ENCODE measurements at regions not wholly inside any gene's neighbourhood (a gene's known extent, or its start where the extent isn't known, plus 50 kb on each side); places are given as distances from the start of the nearest gene placed in this dataset.

DNA sequence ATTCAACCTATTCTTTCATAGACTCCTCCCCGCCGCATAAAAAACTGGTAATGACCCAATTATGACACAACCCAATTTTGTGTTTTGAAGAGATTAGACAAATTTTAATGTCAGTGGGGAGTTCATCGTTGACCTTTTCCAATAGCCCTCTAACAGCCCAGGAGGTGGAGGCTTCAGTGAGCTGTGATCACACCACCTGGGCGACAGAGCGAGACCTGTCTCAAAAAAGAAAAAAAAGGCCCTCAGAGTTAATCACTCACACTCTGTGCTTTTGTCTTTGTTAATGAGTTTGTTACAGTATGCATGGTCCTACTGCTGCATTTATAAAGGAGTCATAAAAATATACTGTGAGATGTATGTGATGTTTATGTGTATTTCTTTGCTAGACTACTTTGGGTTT is 510.6 kb downstream of the CPS1 start:
- DNase-seq (ENCODE audit: low spot score) = no peak

DNA sequence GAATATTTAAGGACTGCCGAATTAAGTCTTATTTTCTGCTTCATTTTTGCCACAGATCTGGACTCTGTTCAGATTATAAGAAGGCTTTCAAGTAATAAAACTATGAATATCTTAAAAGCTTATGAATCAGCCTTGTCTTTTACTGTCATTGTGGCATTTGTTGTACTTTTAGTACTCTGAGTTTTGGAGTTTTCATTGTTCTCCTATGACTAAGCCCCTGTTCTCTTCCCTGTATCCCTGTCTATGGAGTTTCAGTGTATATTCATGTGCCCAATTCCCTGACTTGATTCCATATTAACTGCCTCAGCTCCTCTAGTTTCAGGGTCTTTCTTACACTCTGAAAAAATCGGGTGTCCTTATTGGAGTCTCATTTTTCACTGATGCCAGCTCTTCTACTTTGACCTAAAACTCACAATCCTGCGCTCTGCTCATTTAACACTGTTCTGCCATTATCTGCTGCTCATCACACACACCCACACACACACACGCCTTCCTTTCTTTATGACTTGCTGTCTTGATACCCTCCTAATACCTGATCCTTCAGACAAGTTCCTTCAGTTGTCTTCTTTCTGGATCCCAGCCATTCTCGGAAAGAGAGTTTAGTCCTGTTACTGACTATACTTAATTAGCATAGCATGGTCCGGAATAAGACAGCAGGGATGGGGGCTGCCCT is 511.8 kb downstream of the CPS1 start:
- DNase-seq (ENCODE audit: low spot score) = no peak

DNA sequence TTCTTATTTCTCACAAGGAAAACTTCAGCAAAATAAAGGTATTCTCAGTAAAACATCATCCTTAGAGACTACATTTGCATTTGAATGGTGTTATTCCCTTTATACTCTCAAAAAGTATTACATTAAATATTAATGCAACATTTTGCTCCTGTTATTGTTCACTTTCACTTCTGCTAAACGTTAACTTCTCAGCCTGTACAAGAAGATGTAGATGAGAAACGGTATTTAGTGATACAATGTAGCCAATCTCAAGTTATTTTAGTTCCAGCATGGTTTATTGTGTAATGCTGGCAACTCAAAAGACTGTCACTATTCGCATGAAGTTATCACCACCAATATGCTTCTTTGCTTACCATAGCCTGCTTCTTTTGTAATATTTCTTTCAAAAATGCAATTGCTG is 514.1 kb downstream of the CPS1 start:
- DNase-seq (ENCODE audit: low spot score) = no peak

DNA sequence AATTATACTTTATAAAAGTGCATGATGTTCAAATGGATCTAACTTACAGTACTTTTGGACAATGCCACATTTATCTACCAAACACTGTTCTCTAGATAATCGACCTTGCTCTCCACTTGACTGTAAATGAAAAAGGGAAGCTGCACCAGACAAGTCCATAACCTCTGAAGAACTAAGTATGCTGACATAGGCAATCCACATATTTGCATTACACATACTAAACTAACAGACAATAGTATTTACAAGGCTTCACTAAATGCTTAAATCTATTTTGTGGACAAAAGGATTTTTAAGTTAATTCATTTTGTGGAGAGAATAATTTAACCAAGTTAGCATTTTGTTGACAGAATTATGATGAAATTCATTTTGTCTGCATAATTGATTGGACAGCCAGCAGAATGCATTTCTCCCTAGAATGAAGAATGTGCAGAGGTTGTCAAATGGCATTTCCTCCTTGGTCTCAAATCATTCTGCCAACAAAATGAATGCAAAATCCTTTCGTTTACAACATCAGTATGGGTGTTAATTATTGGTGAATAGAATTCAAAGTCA is 520.9 kb downstream of the CPS1 start:
- DNase-seq (ENCODE audit: low spot score) = no peak

DNA sequence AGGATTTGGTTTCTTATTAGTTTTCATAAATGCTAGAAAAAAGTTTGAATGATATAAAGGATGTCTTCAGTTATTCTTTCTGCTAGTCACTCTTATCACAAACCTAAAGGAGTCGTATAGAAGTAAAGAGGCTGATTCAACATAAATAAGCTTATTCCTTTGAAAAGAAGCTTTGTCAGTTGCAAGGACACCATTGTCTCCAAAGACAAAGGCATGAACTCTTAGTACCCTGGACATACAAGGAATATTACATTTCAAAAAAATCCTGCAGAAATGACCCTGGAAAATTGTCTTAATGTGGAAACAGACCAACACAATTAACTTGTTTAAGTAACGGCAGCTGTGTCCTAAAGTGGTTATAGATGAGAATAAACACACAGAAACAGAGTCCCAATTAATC is 528.0 kb downstream of the CPS1 start:
- DNase-seq (ENCODE audit: low spot score) = no peak

DNA sequence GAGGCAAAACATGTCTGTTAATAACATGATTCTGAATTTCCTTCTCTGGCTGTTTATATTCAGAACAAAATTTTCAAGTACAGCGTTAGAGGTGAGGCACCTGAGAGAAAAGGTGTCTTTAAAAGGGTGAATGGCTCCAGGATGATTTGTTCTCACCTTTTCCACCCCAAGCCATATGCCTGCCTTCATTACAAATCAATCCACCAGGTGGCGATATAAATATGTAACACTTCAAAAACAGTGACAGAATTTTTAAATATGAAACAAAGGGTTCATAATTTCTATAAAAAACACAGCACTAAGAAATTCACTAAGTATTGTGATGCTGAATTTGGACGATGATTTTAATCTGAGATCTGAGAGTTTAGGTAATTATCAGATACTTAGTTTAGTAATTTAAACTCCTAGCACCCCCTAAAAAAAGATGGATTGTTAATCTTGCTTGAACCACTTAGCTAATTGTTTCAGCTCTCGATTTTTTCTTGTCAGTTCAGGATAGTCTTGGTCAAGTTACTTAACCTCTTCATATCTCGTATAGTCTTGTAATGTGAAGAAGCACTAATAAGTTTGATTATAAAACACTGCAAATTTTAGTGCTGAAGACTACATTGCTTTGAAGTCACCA is 528.8 kb downstream of the CPS1 start:
- DNase-seq (ENCODE audit: low spot score) = peak; percentile 28

DNA sequence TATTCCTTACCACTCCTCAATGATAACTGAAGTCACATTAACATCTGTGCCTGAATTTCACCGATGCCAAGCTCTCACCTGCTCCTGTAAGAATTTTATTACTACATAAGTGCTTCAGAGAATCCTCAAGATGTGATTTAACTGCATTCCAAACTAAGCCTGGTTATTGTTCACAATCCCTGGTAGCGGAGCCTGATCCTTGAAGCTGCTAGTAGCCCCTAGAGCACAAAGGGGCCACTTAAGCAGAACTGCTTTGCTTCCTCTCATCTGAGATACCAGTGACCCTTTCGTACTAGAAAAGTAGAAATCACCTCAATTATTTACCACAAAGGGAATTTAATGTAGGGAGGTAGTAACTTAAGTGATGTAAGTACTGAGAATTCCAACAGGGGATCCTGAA is 529.6 kb downstream of the CPS1 start:
- no peak for DNase-seq (ENCODE audit: low spot score)

DNA sequence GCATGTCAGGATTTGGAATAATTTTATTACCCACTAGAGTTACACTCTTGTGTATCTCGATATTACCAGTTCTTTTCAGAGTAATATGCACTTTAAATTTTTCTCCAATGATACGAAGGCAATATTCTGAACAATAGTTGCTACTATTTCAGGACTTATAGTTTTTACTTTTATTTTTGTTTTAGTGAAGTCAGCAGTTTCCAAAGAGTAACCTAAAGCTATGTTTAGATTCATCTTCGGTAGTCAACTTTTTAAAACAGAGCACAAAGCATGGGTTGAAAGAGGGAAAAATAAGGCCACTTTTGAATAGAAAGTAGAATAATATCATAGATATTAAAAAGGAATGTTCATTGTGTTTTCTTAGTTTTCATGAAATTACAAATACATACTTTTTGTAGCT is 532.7 kb downstream of the CPS1 start:
- no peak for DNase-seq (ENCODE audit: low spot score)

DNA sequence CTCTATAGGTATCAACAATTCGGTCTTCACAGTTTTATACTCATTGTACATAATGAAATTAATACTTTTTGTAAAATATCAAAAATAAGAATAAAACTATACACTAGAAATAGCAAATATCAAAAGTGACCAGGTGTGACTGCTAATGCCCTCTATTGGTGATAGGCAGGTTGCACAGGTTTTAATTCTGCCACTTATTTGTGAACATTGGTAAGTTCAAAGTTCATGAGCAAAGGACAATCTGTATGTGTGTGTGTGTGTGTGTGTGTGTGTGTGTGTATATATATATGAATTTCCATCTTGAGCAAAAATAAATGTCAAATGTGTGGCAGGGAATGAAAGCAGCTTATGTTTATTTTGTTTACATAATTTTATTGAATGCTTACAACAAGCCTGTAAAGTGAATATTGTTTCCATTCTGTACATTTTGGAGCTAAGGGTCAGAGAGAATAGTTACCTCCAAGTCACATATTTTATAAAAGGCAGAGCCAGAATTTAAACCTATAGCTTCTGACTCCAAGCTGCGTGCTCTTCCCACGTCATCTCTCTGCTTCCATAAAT is 537.4 kb downstream of the CPS1 start:
- peak; percentile 17 for DNase-seq (ENCODE audit: low spot score)

DNA sequence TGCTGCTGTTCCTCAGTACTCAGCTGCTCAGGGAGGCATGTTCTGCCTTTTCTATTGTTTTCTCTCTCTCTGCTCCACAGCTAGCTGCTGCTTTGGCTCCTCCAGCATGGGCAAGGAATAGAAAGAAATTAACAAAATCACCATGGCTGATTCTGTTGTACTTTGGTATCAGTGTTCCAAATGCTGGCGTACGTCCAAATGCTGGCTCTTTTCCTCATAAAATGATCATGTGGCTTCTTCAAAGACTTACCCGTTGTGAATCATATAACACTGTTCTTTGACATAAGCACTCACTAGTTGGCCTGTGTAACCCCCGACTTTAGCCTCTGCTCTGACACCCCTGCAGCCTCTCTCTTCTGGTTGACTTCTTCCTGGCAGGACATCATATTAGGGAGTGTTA is 547.6 kb downstream of the CPS1 start:
- DNase-seq (ENCODE audit: low spot score) = peak; percentile 21

DNA sequence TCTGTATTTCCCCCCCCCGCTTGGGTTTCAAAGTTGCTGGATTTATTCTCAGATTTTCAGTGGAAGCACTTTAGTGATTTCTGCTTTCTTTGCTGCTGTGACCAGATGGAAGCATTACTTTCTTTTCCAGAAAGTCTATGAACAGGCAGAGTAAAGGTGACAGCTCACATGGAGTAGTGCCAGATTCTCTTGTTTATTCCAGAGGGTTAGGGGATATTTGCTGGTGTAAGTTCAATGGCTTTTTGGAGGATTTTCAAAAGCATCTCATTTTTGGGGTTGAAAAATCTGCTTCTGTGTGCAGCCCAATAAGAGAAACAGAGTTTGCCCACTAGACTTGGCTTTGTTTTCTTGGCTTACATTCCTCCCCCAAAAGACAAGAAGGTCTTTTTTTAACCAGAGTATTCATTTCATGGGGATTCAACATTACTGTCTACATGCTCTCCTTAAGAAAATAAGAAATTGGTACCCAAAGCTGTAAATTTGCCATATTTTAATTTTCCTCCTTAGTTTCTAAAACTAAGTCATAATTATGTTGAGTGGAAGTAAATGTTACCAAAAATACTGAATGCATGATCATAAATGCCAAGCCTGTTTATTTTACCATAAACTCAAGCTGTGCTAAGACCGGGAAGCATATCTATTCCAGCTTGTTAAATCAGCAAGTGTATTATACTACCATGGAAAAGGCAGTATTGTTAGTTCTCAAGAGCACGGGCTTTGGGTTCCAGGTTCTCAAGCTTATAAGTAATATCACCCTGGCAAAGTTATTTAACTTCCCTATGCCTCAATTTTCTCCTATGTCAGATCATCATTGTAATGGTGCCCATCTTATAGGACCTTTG is 557.2 kb downstream of the CPS1 start:
- DNase-seq (ENCODE audit: low spot score) = no peak

DNA sequence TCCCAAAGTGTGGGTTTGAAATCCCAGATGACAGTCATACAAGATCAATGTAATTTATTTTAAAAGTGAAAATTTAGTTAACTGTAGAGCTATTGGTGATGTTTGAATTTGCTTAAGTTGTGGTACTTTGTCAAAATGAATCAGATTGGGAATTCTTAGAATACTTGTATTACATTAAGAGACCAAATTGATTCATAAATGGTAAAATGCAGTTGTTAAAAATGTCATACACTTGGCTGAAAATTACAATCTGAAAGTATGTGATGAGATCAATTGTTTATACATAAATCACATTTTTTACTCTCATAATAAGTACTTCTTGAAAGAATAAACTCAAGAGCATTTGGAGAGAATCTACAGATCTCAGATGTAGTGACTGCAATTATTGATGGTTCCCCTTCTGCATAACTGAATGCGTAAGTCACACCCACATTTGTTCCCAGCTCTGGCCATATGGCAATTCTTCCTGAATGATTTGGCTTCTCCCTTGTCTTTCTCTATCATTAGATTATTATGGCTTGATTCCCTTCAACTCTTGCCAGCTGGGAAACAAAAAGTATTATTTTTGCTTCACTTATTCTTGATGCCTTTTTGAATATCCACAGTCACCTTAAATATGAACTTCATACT is 558.5 kb downstream of the CPS1 start:
- no peak for DNase-seq (ENCODE audit: low spot score)

DNA sequence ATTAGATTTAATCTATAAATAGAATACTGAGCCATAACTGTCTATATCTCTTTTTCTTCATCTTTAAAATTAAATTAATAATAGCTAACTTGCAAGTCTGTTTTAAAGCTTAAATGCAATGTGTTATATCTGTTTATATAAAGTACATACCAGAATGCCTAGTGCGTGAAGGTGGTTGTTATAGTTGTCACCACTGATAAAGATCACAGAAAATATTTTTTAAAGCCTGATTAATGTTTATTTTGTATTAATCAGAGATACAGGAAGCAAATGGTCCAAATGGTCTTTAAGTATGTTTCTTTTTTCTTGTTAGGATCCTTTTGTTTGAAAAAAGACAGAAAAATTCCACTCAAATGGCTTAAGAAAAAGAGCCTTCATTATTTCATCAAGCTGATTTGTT is 560.6 kb downstream of the CPS1 start:
- no peak for DNase-seq (ENCODE audit: low spot score)

DNA sequence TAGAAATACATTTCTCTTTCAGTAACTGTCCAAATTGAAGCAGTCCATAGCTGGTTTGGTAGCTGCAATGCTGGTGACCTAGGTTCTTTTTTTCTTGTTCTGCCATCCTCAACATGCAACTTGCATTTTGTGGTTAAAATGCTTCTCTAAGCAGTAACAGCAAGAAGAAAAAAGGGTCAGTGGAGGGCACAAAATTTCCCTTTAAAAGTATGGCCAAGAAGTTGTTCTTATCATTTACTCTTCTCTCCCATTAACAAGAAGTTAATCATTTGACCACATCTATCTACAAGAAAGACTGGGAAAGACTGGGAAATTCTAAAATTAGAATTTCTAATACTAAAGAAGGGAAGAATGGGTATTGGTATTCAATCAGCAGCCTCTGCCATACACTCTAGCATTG is 569.9 kb downstream of the CPS1 start:
- no peak for DNase-seq (ENCODE audit: low spot score)

DNA sequence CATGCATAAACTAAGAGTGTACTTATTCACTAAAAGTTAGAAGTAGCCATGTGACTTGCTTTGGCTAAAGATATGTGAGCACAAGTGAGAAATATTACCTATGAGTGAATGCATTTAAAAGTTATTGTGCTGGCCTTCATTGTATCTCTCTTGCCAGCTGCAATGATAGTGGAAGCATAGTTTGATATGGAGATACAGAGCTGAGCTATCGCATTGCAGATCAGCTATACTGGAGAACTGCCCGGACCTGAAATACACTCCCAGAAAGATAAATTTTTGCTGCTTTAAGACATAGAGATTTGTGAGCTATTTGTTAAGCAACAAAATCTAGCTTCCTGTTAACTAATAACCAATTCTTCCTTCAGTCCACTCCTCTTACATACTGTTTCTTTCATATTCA is 571.1 kb downstream of the CPS1 start:
- DNase-seq (ENCODE audit: low spot score) = no peak

DNA sequence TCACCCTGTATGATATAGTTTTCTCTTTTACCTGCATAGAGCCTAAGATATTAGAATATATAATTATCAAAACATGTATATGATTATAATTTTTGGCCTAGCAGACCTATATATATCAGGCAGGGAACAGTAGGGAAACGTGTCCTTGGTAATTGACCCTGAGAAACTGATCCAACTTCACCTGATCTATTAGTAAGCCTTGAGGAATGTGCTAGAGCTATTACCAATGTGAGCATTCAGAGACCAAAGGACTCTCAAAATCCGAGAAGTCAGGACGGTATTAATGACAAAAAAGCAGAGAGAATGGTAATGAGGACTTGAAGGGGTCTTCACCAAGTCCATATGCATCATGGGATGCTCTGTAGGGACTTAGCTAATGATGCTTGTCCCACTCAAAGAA is 571.9 kb downstream of the CPS1 start:
- DNase-seq (ENCODE audit: low spot score) = no peak

DNA sequence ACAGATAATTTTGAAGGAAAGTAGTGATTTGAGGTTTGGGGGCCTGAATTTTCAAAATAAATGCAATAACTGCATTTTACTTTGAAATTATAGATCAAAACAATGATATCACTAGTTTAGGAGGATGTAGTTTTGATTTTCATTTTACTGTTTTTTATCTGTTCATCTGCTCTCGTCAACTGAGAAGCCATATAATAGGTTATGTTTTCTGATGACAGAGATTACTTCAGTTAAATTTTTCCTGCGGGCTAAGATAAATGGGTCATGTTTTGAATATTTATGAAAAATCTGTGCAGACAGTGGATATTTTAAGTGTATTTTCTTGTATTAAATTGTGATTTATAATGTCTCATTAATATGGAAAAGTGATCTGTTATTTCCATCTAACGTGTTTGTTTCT is 573.4 kb downstream of the CPS1 start:
- DNase-seq (ENCODE audit: low spot score) = no peak

DNA sequence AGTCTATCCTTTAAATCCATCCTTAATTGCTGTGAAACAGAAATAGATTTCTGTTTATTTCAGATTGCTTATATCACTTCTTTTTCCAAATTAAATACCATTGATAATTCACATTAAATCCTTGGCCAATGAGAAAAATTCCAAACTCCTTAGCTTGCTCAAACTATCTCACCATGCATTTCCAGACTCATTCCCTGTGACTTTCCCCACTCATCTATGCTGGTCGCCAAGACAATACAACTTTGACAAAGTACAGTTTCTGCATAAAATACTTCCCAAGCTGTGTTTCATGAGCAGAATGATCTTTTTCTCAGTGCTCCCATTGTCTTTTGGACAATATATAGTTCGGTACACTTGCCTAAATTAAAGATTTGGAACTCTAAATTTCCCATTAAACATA is 575.6 kb downstream of the CPS1 start:
- DNase-seq (ENCODE audit: low spot score) = no peak

DNA sequence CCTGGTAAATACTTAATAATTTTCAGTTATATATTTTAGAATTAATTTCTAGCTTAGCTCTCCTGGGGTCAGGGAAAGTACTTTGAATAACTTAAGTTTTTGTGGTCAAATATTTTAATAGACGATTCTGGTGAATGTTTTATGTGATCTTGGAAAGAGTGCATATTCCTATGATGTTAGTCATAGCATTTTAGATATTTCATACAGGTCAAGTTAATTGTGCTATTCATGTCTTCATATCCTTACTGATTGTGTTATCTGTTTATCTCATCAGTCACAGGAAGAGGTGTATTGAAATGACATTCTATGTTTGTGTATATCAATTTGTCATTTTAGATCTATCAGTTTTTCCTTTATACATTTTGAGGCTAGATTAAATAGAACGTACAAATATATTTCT is 576.2 kb downstream of the CPS1 start:
- DNase-seq (ENCODE audit: low spot score) = no peak

DNA sequence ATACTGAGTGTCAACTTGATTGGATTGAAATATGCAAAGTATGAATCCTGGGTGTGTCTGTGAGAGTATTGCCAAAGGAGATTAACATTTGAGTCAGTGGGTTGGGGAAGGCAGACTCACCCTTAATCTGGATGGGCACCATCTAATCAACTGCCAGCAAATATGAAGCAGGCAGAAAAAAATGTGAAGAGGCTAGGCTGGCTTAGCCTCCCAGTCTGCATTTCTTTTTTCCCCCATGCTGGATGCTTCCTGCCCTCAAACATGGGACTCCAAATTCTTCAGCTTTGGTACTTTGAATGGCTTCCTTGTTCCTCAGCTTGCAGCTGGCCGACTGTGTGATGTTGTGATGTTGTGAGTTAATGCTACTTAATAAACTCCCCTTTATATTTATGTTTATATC is 577.4 kb downstream of the CPS1 start:
- DNase-seq (ENCODE audit: low spot score) = no peak

DNA sequence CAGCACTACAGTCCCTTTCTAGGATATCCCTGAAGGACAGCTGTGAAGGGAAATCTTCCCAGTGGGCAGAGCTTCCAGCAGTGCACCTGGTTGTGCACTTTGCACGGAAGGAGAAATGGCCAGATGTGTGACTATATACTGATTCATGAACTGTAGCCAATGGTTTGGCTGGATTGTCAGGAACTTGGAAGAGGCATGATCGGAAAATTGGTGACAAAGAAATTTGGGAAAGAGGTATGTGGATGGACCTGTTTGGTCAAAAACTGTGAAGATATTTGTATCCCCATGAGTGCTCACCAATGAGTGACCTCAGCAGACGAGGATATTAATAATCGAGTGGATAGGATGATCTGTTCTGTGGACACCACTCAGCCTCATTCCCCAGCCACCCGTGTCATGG is 582.2 kb downstream of the CPS1 start:
- DNase-seq (ENCODE audit: low spot score) = no peak

DNA sequence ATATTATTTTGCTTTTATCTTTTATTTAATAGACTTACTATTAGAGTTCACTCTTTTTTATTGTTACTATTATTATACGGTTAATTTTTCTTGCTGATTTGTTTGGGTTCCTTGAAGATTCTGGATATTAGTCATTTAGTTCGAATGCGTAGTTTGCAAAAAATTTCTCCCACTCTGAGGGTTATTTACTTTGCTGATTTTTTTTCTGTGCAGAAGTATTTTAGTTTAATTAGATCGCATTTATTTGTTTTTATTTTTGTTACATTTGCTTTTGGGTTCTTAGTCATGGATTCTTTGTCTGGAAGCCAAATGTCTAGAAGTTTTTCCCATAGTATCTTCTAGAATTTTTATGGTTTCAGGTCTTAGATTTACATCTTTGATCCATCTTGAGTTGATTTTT is 585.2 kb downstream of the CPS1 start:
- no peak for DNase-seq (ENCODE audit: low spot score)

Measured in SW480 (cell line).